ENCODE measurements at regions not wholly inside any gene's neighbourhood (a gene's known extent, or its start where the extent isn't known, plus 50 kb on each side); places are given as distances from the start of the nearest gene placed in this dataset.
"Not testable (repeated sequence)": the region's sequence is repeated elsewhere in the genome, so short reads cannot be mapped to it uniquely, and the experiment has no call there.

GRCh38 chr14:104268725-104269436, 130.5 kb downstream of the KIF26A start:
- H3K27ac ChIP-seq: no peak overlapping the region

GRCh38 chr14:104269511-104270241, 131.3 kb downstream of the KIF26A start:
- H3K27ac ChIP-seq: not testable (repeated sequence)

More at GRCh38 chr14:104268725-104269436, 130.5 kb downstream of the KIF26A start:
- TF ChIP-seq CTCF (IDR thresholded peaks at IDR 0.05) (no peak), ZFX (IDR thresholded peaks at IDR 0.05; ENCODE audit: borderline replicate concordance) (no peak)

- H3K27ac ChIP-seq: no peak overlapping the region
- no peak for TF ChIP-seq ZFX (IDR thresholded peaks at IDR 0.05; ENCODE audit: borderline replicate concordance)
- no peak for TF ChIP-seq CTCF (IDR thresholded peaks at IDR 0.05)
These were observed 133.0 kb downstream of the KIF26A start for GRCh38 chr14:104271391-104271790.

- TF ChIP-seq ZFX (IDR thresholded peaks at IDR 0.05; ENCODE audit: borderline replicate concordance): no peak
- no peak for TF ChIP-seq CTCF (IDR thresholded peaks at IDR 0.05)
These were observed 136.4 kb downstream of the KIF26A start for GRCh38 chr14:104274806-104275205.

GRCh38 chr14:104277416-104278213, 139.2 kb downstream of the KIF26A start:
- TF ChIP-seq CTCF (IDR thresholded peaks at IDR 0.05): no peak
- TF ChIP-seq ZFX (IDR thresholded peaks at IDR 0.05; ENCODE audit: borderline replicate concordance): no peak
- H3K27ac ChIP-seq: no peak overlapping the region

More at GRCh38 chr14:104274806-104275205, 136.4 kb downstream of the KIF26A start:
- H3K27ac ChIP-seq: no peak overlapping the region

GRCh38 chr14:104278214-104278534, 139.8 kb downstream of the KIF26A start:
- H3K27ac ChIP-seq: no peak overlapping the region
- TF ChIP-seq CTCF (IDR thresholded peaks at IDR 0.05) (no peak), ZFX (IDR thresholded peaks at IDR 0.05; ENCODE audit: borderline replicate concordance) (no peak)

GRCh38 chr14:104280085-104280901, 141.9 kb downstream of the KIF26A start:
- H3K27ac ChIP-seq: no peak overlapping the region
- TF ChIP-seq CTCF (IDR thresholded peaks at IDR 0.05) (no peak), ZFX (IDR thresholded peaks at IDR 0.05; ENCODE audit: borderline replicate concordance) (no peak)

Measured in 22Rv1 (cell line).